Suppressor macrophage treated with lipopolysaccharide for 1 hour (primary cell): ENCODE measurements at regions not wholly inside any gene's neighbourhood (a gene's known extent, or its start where the extent isn't known, plus 50 kb on each side); places are given as distances from the start of the nearest gene placed in this dataset.
"Not testable (repeated sequence)": the region's sequence is repeated elsewhere in the genome, so short reads cannot be mapped to it uniquely, and the experiment has no call there.

Source experiments
- DNase-seq, 3 donors: peaks; one replicate each; pipeline ENCODE4 v3.0.0-alpha.2; 2020 to 2022

- peak in 1 of 3 donors; percentile 19 for DNase-seq
Measured at GRCh38 chr20:52049001-52049731, 142.4 kb downstream of the ZFP64 start.

- peak; percentile 64 to 86 (median 69) for DNase-seq
Measured at GRCh38 chr20:52047811-52048764, 143.5 kb downstream of the ZFP64 start.

GRCh38 chr20:52041966-52042365, 149.6 kb downstream of the ZFP64 start:
- DNase-seq = no peak

DNA sequence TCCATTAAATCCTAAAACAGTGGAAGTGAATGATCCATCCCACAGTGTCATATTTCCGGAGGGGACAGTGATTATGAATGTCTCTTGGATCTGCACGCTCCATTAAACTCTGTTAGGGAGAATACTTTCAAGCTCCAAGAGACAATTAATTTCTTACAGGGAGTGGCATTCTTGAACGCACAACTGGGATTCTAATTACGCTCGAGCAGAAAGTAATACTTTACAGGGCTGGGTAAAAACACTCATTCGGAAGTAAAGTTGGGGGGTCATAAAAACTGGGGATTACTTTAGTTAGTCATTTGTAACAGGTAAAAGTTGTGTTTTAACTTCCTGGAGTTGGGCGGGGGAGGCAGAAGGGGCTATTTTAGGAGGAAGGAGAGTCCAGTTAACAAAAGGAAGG, 151.8 kb downstream of the ZFP64 start:
- DNase-seq = no peak

- DNase-seq = not testable (repeated sequence)
Measured at GRCh38 chr20:52038632-52039031, 152.9 kb downstream of the ZFP64 start.

DNA sequence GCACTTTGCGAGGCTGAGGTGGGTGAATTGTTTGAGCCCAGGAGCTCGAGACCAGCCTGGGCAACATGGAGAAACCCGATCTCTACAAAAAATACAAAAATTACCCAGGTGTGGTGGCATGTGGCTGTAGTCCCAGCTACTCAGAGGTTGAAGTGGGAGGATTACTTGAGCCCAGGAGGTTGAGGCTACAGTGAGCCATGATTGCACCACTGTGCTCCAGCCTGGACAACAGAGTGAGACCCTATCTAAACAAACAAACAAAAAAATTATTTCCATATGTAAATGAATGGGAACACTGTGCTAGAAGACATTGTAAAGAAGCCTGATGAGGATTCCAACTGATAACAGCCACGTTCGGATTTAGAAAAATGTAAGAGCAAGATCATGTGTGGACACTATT, 154.2 kb downstream of the ZFP64 start:
- no peak for DNase-seq

DNA sequence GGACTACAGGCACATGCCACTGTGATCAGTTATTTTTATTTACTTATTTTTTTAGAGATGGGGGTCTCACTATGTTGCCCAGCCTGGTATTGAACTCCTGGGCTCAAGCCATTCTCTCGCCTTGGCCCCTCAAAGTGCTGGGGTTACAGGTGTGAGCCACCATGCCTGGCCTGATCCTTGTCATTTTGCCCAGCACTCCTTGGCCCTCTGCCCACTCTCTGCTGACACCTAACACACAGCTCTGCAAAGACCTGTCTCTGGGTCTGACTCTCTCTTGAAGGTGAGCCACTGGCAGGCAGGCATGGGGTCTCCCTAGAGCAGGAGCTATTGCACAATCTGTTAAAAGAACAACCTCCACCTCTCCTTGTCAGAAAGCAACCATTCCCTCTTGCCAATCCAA, 155.6 kb downstream of the ZFP64 start:
- no peak for DNase-seq

DNA sequence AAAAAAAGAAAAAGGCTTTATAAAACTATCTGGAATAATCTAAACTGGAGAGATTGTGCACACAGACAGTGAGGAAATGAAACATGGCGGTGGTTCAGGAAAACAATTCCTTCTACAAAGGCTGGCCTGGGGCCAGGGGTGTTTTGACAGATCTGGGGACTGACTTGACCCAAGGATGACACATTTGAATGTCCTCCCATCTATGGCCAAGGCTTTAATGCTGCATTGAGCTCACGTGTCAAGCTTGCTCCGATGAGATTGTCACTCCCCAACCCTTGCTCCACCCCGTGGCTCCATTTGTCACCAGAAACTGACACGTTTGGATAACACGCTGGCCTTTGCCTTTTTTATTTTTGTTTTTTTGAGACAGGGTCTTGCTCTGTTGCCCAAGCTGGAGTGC, 156.1 kb downstream of the ZFP64 start:
- peak in 1 of 3 donors; percentile 25 for DNase-seq

GRCh38 chr20:52034581-52034980, 157.0 kb downstream of the ZFP64 start:
- no peak for DNase-seq

DNA sequence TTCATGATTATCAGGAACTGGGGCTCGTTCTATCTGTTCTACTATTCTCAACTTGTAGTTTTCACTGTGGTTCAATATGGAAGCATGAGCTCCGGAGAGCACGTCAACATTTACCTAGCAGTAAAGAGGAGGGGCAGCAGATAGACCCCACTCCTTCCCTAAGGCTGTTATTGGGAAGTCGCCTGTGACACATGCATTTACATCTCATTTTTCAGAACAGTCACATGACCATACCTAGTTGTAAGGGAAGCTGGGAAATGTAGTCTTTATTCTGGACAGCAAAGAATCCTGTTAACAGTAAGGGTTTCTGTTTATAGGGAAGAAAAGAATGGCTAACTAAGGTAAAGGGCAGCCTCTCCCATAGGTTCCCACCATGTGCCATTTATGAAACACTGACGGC, 158.3 kb downstream of the ZFP64 start:
- DNase-seq = peak in 1 of 3 donors; percentile 12

DNA sequence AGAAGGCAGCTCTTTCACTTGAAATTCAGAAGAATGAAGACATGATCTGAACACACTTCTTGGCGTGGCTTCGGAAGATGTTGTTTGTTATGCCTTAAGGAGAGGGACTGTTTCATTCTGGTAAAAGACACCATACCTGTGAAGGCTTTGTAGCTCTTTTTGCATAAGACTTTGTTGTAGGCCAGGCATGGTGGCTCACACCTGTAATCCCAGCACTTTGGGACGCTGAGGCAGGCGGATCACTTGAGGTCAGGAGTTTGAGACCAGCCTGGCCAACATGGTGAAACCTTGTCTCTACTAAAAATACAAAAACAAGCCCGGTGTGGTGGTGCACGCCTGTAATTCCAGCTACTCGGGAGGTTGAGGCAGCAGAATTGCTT, 159.3 kb downstream of the ZFP64 start:
- DNase-seq = not testable (repeated sequence)

GRCh38 chr20:52031563-52032303, 159.8 kb downstream of the ZFP64 start:
- peak; percentile 70 to 93 (median 83) for DNase-seq

DNA sequence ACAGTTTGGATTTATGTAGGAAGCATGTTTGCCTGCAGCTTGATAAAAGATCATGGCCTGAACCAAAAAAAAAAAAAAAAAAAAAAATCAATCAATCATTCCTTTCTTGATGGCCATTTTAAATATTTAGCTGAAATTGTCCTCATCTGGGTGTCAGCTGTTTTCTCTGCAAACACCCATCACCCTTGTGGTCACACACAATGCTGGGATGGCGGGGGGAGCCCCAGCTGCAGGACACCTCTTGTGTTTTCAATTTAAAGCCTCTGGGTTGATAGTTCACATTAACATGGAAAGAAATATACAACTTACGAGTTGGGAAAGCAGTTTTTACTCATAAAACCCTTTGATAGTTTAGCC, 160.4 kb downstream of the ZFP64 start:
- no peak for DNase-seq

GRCh38 chr20:52029129-52029528, 162.4 kb downstream of the ZFP64 start:
- not testable (repeated sequence) for DNase-seq

DNA sequence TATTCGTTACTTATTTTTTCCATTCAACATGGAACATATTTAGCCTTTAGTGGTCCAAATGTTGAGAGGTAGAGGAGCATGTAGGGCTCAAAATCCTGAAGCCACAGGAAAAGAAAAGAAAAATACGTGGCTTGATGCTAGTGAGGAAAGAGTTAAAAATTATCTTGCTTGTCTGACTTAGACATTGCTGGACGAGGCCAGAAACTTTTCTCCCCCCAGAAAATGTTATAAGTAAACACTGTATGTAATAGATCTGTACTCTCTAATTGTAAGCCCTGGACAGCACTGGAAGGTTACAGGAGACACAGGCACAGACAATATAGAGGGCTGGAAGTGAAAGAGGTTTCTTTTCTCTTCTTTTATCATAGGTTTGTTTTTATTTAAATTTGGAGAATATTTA, 165.6 kb downstream of the ZFP64 start:
- DNase-seq = no peak

DNA sequence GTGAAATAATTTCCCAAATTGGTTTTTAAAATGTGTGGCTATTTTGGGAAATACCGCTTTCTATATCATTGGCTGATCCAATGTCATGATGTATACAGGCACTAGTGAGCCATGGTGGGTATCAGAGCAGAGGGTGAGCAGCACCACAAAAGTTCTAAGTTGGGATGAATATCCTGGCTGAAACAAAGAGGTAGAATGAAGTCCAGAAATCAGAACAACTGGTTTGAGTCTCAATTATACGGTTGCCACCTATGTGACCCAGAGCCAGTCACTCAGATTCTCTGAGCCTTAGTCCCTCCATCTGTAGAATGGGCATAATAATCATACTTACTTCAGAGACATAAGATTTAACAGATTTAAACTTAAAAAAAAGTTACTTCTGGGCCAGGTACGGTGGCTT, 172.3 kb downstream of the ZFP64 start:
- DNase-seq = no peak

- no peak for DNase-seq
Measured at GRCh38 chr20:52017669-52018317, 173.8 kb downstream of the ZFP64 start.

DNA sequence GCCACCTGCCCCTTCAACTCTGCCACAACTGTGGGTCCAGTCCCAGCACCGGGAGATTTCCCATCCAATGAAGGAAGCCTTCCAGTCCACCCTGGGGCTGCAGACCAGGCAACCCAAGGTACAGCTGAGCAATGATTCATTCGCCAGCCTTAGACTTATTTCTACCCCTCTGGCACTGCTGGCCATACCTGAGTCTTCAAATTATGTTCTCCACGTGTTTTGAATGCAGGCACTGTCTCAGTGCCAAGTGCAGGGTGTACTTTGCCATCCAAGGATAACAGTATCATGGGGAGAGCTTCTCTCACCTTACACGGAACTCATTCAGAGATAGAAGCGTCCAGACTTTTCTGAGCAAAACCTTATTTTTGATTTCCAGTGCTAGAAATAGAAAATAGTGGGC, 175.6 kb downstream of the ZFP64 start:
- DNase-seq = no peak

DNA sequence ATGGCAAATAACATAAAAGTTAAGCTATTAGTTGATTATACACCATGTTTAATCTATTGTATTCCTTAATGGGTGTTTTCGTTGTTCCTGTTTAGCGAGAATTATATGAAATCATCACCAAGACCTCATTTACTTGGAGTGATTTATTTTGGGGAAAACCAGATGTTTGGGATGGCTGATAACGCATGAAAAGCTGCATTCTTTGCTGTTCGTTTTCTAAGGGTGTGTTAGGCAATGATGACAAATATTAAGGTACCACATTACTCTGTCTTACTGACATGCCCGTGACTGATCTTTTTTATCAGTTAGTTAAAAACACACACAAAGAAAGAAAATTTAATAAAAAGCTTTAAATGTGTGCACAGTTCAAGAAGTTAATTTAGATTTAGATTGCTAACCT, 176.4 kb downstream of the ZFP64 start:
- no peak for DNase-seq

DNA sequence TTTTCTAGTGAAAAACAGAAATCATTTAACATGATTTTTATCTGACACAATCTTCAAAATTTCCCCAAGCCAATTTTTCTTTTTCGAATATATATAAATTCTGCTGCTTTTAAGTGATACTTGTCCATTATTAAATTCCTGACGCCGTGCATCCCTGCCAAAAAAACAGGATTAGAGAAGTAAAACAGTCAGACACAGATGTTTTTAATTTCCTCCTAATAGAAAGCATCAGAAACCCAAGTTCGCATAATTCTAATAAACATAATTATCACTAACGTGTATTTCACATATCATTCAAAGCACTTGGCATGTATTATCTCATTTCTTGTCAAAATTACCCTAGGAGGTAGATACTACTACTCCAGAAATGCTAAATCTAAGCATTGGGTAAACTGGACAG, 179.5 kb downstream of the ZFP64 start:
- DNase-seq = no peak

- no peak for DNase-seq
Measured at GRCh38 chr20:52011093-52011492, 180.5 kb downstream of the ZFP64 start.

DNA sequence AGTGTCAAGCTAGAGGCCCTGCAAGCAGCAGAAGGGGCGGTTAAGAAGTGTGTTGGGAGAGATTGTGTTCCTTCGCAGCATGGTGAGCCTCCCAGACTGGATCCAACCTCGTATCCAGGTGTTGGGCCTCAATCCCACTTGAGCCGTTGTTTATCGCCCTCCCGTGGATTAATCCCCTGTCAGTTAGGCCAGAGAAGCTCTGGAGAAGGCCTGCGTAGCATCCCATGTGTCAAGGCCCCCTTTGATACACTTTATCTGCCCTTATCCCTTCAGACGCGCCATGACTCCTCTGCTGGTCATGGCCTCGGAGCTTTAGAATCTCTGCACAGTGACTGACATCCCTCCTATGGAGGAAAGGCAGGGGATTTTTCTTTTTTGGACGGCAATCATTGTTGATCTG, 181.0 kb downstream of the ZFP64 start:
- DNase-seq = no peak

DNA sequence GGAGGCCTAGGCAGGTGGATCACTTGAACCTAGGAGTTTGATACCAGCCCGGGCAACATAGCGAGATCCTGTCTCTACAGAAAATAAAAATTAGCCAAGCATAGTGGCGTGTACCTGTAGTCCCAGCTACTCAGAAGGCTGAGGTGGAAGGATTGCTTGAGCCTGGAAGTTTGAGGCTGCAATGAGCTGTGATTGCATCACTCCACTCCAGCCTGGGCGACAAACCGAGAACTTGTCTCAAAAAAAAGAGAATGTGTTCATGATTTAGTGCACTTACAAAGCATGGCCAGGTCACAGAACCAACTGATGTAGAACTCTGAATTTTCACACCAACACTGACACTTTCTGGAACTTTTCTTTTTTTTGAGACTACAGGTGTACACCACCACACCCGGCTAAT, 182.7 kb downstream of the ZFP64 start:
- no peak for DNase-seq
